Non-pigmented ciliary epithelial cell (primary cell): ENCODE measurements at regions not wholly inside any gene's neighbourhood (a gene's known extent, or its start where the extent isn't known, plus 50 kb on each side); places are given as distances from the start of the nearest gene placed in this dataset.
"Not testable (repeated sequence)": the region's sequence is repeated elsewhere in the genome, so short reads cannot be mapped to it uniquely, and the experiment has no call there.

Source experiments
- DNase-seq: peaks from one replicate; pipeline ENCODE4 v3.0.0-alpha.2; 2010; ENCODE audit warnings: low read depth

- no peak for DNase-seq
Observed at GRCh38 chr6:14518515-14519217, 401.1 kb downstream of the CD83 start.

- DNase-seq, result no peak
Observed at GRCh38 chr6:14520029-14520428, 402.5 kb downstream of the CD83 start.

- no peak for DNase-seq
Observed at GRCh38 chr6:14520536-14520935, 403.0 kb downstream of the CD83 start.

- DNase-seq, result no peak
Observed at GRCh38 chr6:14521141-14521540, 403.6 kb downstream of the CD83 start.

- not testable (repeated sequence) for DNase-seq
Observed at GRCh38 chr6:14521861-14522260, 404.3 kb downstream of the CD83 start.

GRCh38 chr6:14524319-14524718 lies 406.7 kb downstream of the CD83 start:
- no peak for DNase-seq

- no peak for DNase-seq
Observed at GRCh38 chr6:14530385-14530784, 412.8 kb downstream of the CD83 start.

- DNase-seq, result no peak
Observed at GRCh38 chr6:14533446-14533845, 415.9 kb downstream of the CD83 start.

- DNase-seq, result no peak
Observed at GRCh38 chr6:14537030-14537429, 419.5 kb downstream of the CD83 start.

- DNase-seq, result no peak
Observed at GRCh38 chr6:14540276-14540675, 422.7 kb downstream of the CD83 start.

GRCh38 chr6:14540810-14541540 lies 423.4 kb downstream of the CD83 start:
- DNase-seq, result no peak

- peak; percentile 52 for DNase-seq
Observed at GRCh38 chr6:14542670-14543366, 425.2 kb downstream of the CD83 start.

GRCh38 chr6:14543971-14544585 lies 426.5 kb downstream of the CD83 start:
- DNase-seq, result no peak

- DNase-seq, result no peak
Observed at GRCh38 chr6:14544666-14545065, 427.1 kb downstream of the CD83 start.

- no peak for DNase-seq
Observed at GRCh38 chr6:14545496-14545895, 427.9 kb downstream of the CD83 start.

GRCh38 chr6:14546036-14546435 lies 428.5 kb downstream of the CD83 start:
- no peak for DNase-seq

- no peak for DNase-seq
Observed at GRCh38 chr6:14547284-14547998, 429.9 kb downstream of the CD83 start.

GRCh38 chr6:14549304-14549770 lies 431.8 kb downstream of the CD83 start:
- DNase-seq, result no peak

GRCh38 chr6:14549871-14550270 lies 432.3 kb downstream of the CD83 start:
- DNase-seq, result no peak

- no peak for DNase-seq
Observed at GRCh38 chr6:14550410-14550809, 432.8 kb downstream of the CD83 start.

- no peak for DNase-seq
Observed at GRCh38 chr6:14550822-14551221, 433.2 kb downstream of the CD83 start.

- DNase-seq, result not testable (repeated sequence)
Observed at GRCh38 chr6:14551601-14552000, 434.0 kb downstream of the CD83 start.
